ENCODE measurements at regions not wholly inside any gene's neighbourhood (a gene's known extent, or its start where the extent isn't known, plus 50 kb on each side); places are given as distances from the start of the nearest gene placed in this dataset.

- ATAC-seq (no peak), DNase-seq (ENCODE audit: low read depth, low spot score) (no peak)
- intact Hi-C loops (cut with micrococcal nuclease) = no loop called here
- H3K79me2 ChIP-seq (ENCODE audit: insufficient read depth, low read length) = no peaks in the 10 kb centered on the region
- no peaks in the 10 kb centered on the region for H4K20me1 ChIP-seq (ENCODE audit: insufficient read depth)
- no peaks in the 10 kb centered on the region for H3K4me1 ChIP-seq (ENCODE audit: control insufficient read depth in 1 of 2, insufficient read depth in 2 of 2, low read length in 2 of 2)
- ChIA-PET CTCF (no interaction called here), RAD21 (ENCODE audit: low non-redundant PET in 1 of 2, low total read pairs in 2 of 2, uncharacterized antibody in 2 of 2, unreplicated experiment in 2 of 2) (no interaction called here), POLR2A (no interaction called here)
- no peak overlapping the region for H3K9ac ChIP-seq (ENCODE audit: low read length)
- BruUV-seq (replicated peaks) = no TSS peak
- H2AFZ ChIP-seq (ENCODE audit: low read depth, low read length, poor library complexity, severe bottlenecking) = no peak overlapping the region
- no peak overlapping the region for H3K27ac ChIP-seq (ENCODE audit: low read depth, low read length)
- no peak overlapping the region for H3K4me2 ChIP-seq (ENCODE audit: low read length)
- no peaks in the 10 kb centered on the region for H3K9me2 ChIP-seq (ENCODE audit: insufficient read depth)
- H3K4me3 ChIP-seq (replicated peaks in 1 of 2; ENCODE audit: low read depth in 1 of 2, low read length in 2 of 2) = no peak overlapping the region
- peaks cover 13% of the 10 kb centered on the region for H3K27me3 ChIP-seq (ENCODE audit: insufficient read depth, low read length)
- H3K9me3 ChIP-seq (ENCODE audit: control insufficient read depth in 1 of 2, insufficient read depth in 1 of 2, low read depth in 1 of 2, low read length in 2 of 2) = no peaks in the 10 kb centered on the region
- H3K36me3 ChIP-seq (ENCODE audit: control insufficient read depth in 1 of 2, insufficient read depth in 2 of 2, low read length in 2 of 2) = no peaks in the 10 kb centered on the region
- TF ChIP-seq EZH2phosphoT487 (IDR thresholded peaks at IDR 0.05; ENCODE audit: borderline replicate concordance) = no peak
- no peak for TF ChIP-seq RAD21 (IDR thresholded peaks at IDR 0.05; ENCODE audit: low read depth)
- no peak for TF ChIP-seq CTCF (IDR thresholded peaks at IDR 0.05 in 2 of 3, conservative IDR thresholded peaks at IDR 0.05 in 1 of 3; ENCODE audit: borderline replicate concordance in 1 of 3, insufficient read depth in 1 of 3, low read depth in 2 of 3, low read length in 2 of 3)
- no peak for TF ChIP-seq JUND (IDR thresholded peaks at IDR 0.05)
These were observed 134.8 kb downstream of the ATG4C start for GRCh38 chr1:62918700-62919099.

DNA sequence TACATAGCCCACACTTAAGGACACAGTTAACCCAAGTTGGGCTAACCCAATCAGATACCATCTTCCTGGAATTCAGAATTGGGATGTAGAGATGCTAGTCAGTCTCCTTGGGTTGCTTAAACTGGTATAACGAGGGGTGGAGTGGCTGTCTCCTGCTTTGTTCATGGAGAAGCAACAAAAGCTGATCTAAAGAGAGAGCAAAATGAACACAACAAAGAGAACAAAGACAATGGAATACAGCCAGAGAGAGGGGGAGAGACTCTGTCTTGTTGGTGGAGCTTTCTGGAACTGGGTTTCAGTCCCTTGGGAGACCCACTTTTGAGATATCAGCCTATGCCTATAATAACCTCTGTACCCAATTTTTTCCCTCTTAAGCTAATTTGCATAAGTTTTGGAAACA, 138.1 kb downstream of the ATG4C start:
- RAD21 ChIA-PET (ENCODE audit: low non-redundant PET in 1 of 2, low total read pairs in 2 of 2, uncharacterized antibody in 2 of 2, unreplicated experiment in 2 of 2) = no interaction called here
- H3K27me3 ChIP-seq (ENCODE audit: insufficient read depth, low read length) = peaks cover 7% of the 10 kb centered on the region; the same call in 1 of the 2 replicates
- TF ChIP-seq SRF (IDR thresholded peaks at IDR 0.05; ENCODE audit: low read depth) (no peak), FOSL1 (IDR thresholded peaks at IDR 0.05; ENCODE audit: low read depth) (no peak), EZH2phosphoT487 (IDR thresholded peaks at IDR 0.05; ENCODE audit: borderline replicate concordance) (no peak), SP1 (IDR thresholded peaks at IDR 0.05; ENCODE audit: low read depth) (no peak), YY1 (IDR thresholded peaks at IDR 0.05; ENCODE audit: extremely low read depth, insufficient replicate concordance, low read depth, low read length) (no peak), POLR2AphosphoS5 (IDR thresholded peaks at IDR 0.05; ENCODE audit: low read depth, low read length) (no peak), CEBPB (IDR thresholded peaks at IDR 0.05; ENCODE audit: low read depth) (no peak), ZBTB33 (IDR thresholded peaks at IDR 0.05; ENCODE audit: extremely low read depth, insufficient replicate concordance, low read length) (no peak), CBX3 (IDR thresholded peaks at IDR 0.05; ENCODE audit: low read depth) (no peak), EZH2 (IDR thresholded peaks at IDR 0.05) (no peak), EGR1 (IDR thresholded peaks at IDR 0.05; ENCODE audit: low read depth) (no peak), REST (IDR thresholded peaks at IDR 0.05; ENCODE audit: low read depth) (no peak)

More for the DNA sequence above, 138.1 kb downstream of the ATG4C start:
- Histone ChIP-seq H3K36me3 (ENCODE audit: control insufficient read depth in 1 of 2, insufficient read depth in 2 of 2, low read length in 2 of 2) (no peaks in the 10 kb centered on the region), H4K20me1 (ENCODE audit: insufficient read depth) (no peaks in the 10 kb centered on the region), H3K27ac (ENCODE audit: low read depth, low read length) (no peak overlapping the region), H3K9me2 (ENCODE audit: insufficient read depth) (no peaks in the 10 kb centered on the region), H3K9ac (ENCODE audit: low read length) (no peak overlapping the region), H3K79me2 (ENCODE audit: insufficient read depth, low read length) (no peaks in the 10 kb centered on the region), H3K4me1 (ENCODE audit: control insufficient read depth in 1 of 2, insufficient read depth in 2 of 2, low read length in 2 of 2) (no peaks in the 10 kb centered on the region), H3K4me3 (replicated peaks in 1 of 2; ENCODE audit: low read depth in 1 of 2, low read length in 2 of 2) (no peak overlapping the region), H2AFZ (ENCODE audit: low read depth, low read length, poor library complexity, severe bottlenecking) (no peak overlapping the region), H3K9me3 (ENCODE audit: control insufficient read depth in 1 of 2, insufficient read depth in 1 of 2, low read depth in 1 of 2, low read length in 2 of 2) (no peaks in the 10 kb centered on the region), H3K4me2 (ENCODE audit: low read length) (no peak overlapping the region)
- BruUV-seq (replicated peaks) = no TSS peak
- ChIA-PET POLR2A (no interaction called here), CTCF (no interaction called here)
- no peak for ATAC-seq
- DNase-seq (ENCODE audit: low read depth, low spot score) = no peak
- intact Hi-C loops (cut with micrococcal nuclease) = no loop called here
